OCI-LY7 (cell line): ENCODE measurements at regions not wholly inside any gene's neighbourhood (a gene's known extent, or its start where the extent isn't known, plus 50 kb on each side); places are given as distances from the start of the nearest gene placed in this dataset.

Source experiments
- BruUV-seq: library from RNA; stranded (reverse); fragments of 400-500 nt; replicated peaks from 2 replicates; lab custom pipeline; 2021; lab: Mats Ljungman, UMichigan
- CTCF ChIA-PET: fragments of 300-600 bp; sonication (Branson Sonifier 250); formaldehyde crosslinking; loops from one replicate; lab custom pipeline; 2022; ENCODE audit warnings: antibody characterized with exemption; ENCODE audit not compliant: unreplicated experiment; lab: Charles Lee
- POLR2A ChIA-PET: fragments of 300-600 bp; sonication (Branson Sonifier 250); formaldehyde crosslinking; loops from one replicate; lab custom pipeline; 2022; ENCODE audit warnings: antibody characterized with exemption; lab: Charles Lee
- DNase-seq: peaks from one replicate; pipeline ENCODE4 v3.0.0-alpha.2; 2015; ENCODE audit warnings: low spot score
- H2AFZ ChIP-seq: fragments of 200-600 bp; sonication (generic), shearing (Covaris generic); 2 replicates; pipeline ENCODE4 v1.6.1; 2014; ENCODE audit warnings: mild to moderate bottlenecking, antibody characterized with exemption, low read length, moderate library complexity
- H3K27ac ChIP-seq: fragments of 200-600 bp; sonication (generic); 2 replicates; pipeline ENCODE4 v1.5.1; 2014; ENCODE audit warnings: mixed run types, low read depth, mild to moderate bottlenecking, moderate library complexity, low read length, inconsistent platforms; ENCODE audit not compliant: poor library complexity, severe bottlenecking
- H3K36me3 ChIP-seq: fragments of 200-600 bp; sonication (generic); 2 replicates; pipeline ENCODE4 v1.6.1; 2014; ENCODE audit warnings: mild to moderate bottlenecking, antibody characterized with exemption, low read length, moderate library complexity, mixed read lengths; ENCODE audit not compliant: insufficient read depth
- H3K4me1 ChIP-seq: fragments of 200-600 bp; sonication (generic); 2 replicates; pipeline ENCODE4 v1.5.1; 2014; ENCODE audit warnings: mild to moderate bottlenecking, low read length; ENCODE audit not compliant: insufficient read depth, poor library complexity, severe bottlenecking
- H3K4me2 ChIP-seq: fragments of 200-600 bp; sonication (generic); 2 replicates; pipeline ENCODE4 v1.6.1; 2014; ENCODE audit warnings: mild to moderate bottlenecking, low read length
- H3K4me3 ChIP-seq: fragments of 200-600 bp; sonication (generic); 2 replicates; pipeline ENCODE4 v1.5.1; 2014; ENCODE audit warnings: mild to moderate bottlenecking, low read depth, low read length; ENCODE audit not compliant: poor library complexity, severe bottlenecking
- H3K79me2 ChIP-seq: fragments of 200-600 bp; sonication (generic); 2 replicates; pipeline ENCODE4 v1.6.1; 2016; ENCODE audit warnings: low read depth, mild to moderate bottlenecking, low read length, moderate library complexity, mixed read lengths; ENCODE audit not compliant: insufficient read depth
- H3K9me2 ChIP-seq: fragments of 200-600 bp; sonication (generic); 2 replicates; pipeline ENCODE4 v1.6.1; 2016; ENCODE audit warnings: mild to moderate bottlenecking, low read length, mixed read lengths; ENCODE audit not compliant: insufficient read depth
- H3K9me3 ChIP-seq: fragments of 200-600 bp; sonication (generic); 2 replicates; pipeline ENCODE4 v1.6.1; 2014; ENCODE audit warnings: mild to moderate bottlenecking, mixed run types, low read length, mixed read lengths
- H4K20me1 ChIP-seq: fragments of 200-600 bp; sonication (generic); 2 replicates; pipeline ENCODE4 v1.6.1; 2014; ENCODE audit warnings: mild to moderate bottlenecking, antibody characterized with exemption, low read length, moderate library complexity, mixed read lengths; ENCODE audit not compliant: insufficient read depth
- EZH2phosphoT487 ChIP-seq: fragments of 200-600 bp; sonication (generic); IDR thresholded peaks from 2 replicates; pipeline ENCODE4 v1.6.1; 2018; ENCODE audit warnings: low read depth, borderline replicate concordance, mild to moderate bottlenecking, mixed run types, antibody characterized with exemption, low read length, moderate library complexity, mixed read lengths
- intact Hi-C: fragments of 100-400 bp; cut with micrococcal nuclease; formaldehyde crosslinking; loops from one replicate; pipeline ENCODE4 v1.10.0; 2022; ENCODE audit not compliant: unreplicated experiment
- TF ChIP-seq, protein P1 (sequence below): fragments of 200-600 bp; sonication (generic); conservative IDR thresholded peaks from 2 replicates; pipeline ENCODE4 v1.5.1; 2014; ENCODE audit warnings: mild to moderate bottlenecking, antibody characterized with exemption, low read length, moderate library complexity, mixed read lengths

- intact Hi-C loops, result no loop called here
Observed at GRCh38 chr12:90037740-90038139, 329.1 kb upstream of the ATP2B1 start.

DNA sequence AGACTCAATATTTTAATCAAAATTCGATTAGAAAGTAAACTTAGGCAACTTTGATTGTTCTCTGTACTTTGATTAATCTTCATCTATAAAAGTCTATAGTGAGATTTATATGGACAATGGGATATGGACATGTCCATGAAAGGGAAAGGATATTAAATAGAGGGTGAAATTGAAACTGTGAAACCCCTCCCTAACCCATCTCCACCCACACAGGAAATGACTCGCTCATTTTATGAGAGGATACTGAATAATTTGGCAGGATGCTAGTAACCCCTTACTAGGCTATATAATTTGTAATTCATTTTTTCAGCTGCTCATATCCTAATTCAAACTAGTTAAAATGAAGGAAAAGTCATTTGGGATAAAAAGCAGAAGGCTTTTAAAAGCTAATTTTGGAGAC is 328.0 kb upstream of the ATP2B1 start:
- POLR2A ChIA-PET, result interaction anchor here (1.6 kb wide), 1 partner anchor 10 kb away, joined by 7 read pairs; no protein-coding TSS in a partner anchor

More at GRCh38 chr12:90037740-90038139, 329.1 kb upstream of the ATP2B1 start:
- Histone ChIP-seq H3K27ac (no peak overlapping the region), H3K4me1 (peaks cover 6% of the 10 kb centered on the region), H3K9me2 (no peaks in the 10 kb centered on the region), H3K36me3 (no peaks in the 10 kb centered on the region), H4K20me1 (no peaks in the 10 kb centered on the region), H2AFZ (no peak overlapping the region), H3K4me2 (no peak overlapping the region), H3K9me3 (no peaks in the 10 kb centered on the region), H3K79me2 (no peaks in the 10 kb centered on the region), H3K4me3 (no peak overlapping the region)
- no peak for DNase-seq
- TF ChIP-seq, protein P1, sequence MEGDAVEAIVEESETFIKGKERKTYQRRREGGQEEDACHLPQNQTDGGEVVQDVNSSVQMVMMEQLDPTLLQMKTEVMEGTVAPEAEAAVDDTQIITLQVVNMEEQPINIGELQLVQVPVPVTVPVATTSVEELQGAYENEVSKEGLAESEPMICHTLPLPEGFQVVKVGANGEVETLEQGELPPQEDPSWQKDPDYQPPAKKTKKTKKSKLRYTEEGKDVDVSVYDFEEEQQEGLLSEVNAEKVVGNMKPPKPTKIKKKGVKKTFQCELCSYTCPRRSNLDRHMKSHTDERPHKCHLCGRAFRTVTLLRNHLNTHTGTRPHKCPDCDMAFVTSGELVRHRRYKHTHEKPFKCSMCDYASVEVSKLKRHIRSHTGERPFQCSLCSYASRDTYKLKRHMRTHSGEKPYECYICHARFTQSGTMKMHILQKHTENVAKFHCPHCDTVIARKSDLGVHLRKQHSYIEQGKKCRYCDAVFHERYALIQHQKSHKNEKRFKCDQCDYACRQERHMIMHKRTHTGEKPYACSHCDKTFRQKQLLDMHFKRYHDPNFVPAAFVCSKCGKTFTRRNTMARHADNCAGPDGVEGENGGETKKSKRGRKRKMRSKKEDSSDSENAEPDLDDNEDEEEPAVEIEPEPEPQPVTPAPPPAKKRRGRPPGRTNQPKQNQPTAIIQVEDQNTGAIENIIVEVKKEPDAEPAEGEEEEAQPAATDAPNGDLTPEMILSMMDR, result no peak
- ChIA-PET POLR2A (interaction anchor here (0.6 to 1.7 kb wide), 4 partner anchors 20 to 1164 kb away, joined by 3 to 4 read pairs (median 3); no protein-coding TSS in a partner anchor), CTCF (no interaction called here)
- BruUV-seq, result no TSS peak

DNA sequence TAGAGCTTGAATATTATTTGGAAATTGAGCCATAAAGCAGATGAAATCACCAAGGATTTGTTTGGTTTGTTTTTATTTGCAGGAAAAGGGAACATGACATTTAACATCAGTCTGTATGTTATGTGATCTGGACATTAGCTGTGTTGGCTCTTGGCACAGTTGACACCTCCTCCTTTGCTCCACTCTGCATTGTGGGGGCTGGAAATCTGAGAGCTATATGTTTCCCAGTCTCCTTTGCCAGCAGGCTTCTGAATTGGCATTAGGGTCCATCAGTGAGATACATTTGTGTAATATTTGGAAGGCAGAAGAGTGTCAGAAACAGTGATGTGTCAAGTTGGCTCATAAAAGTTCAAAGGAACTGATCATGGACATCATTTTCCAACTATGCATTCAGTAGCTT is 322.1 kb upstream of the ATP2B1 start:
- no peak overlapping the region for H2AFZ ChIP-seq
- BruUV-seq, result no TSS peak
- no peak overlapping the region for H3K27ac ChIP-seq
- CTCF ChIA-PET, result no interaction called here
- POLR2A ChIA-PET, result interaction anchor here (2.2 to 3.7 kb wide), 2 partner anchors 10 to 38 kb away, joined by 7 to 23 read pairs; no protein-coding TSS in a partner anchor
- TF ChIP-seq EZH2phosphoT487, result no peak
- TF ChIP-seq, protein P1, result no peak
- DNase-seq, result no peak
- H3K79me2 ChIP-seq, result no peaks in the 10 kb centered on the region
- no peak overlapping the region for H3K4me3 ChIP-seq
- H3K4me1 ChIP-seq, result no peaks in the 10 kb centered on the region
- H3K4me2 ChIP-seq, result no peak overlapping the region
- no peaks in the 10 kb centered on the region for H3K9me2 ChIP-seq
- no peaks in the 10 kb centered on the region for H4K20me1 ChIP-seq
- H3K36me3 ChIP-seq, result no peaks in the 10 kb centered on the region
- no peaks in the 10 kb centered on the region for H3K9me3 ChIP-seq
- intact Hi-C loops, result no loop called here

More for the DNA sequence above, 328.0 kb upstream of the ATP2B1 start:
- H3K9me2 ChIP-seq, result no peaks in the 10 kb centered on the region
- intact Hi-C loops, result no loop called here
- TF ChIP-seq EZH2phosphoT487, result no peak
- TF ChIP-seq, protein P1, result no peak
- no peaks in the 10 kb centered on the region for H3K9me3 ChIP-seq
- no peak for DNase-seq
- H3K4me2 ChIP-seq, result no peak overlapping the region
- H3K4me3 ChIP-seq, result no peak overlapping the region
- no peaks in the 10 kb centered on the region for H4K20me1 ChIP-seq
- H2AFZ ChIP-seq, result no peak overlapping the region
- no peak overlapping the region for H3K27ac ChIP-seq
- no peaks in the 10 kb centered on the region for H3K79me2 ChIP-seq
- CTCF ChIA-PET, result no interaction called here
- BruUV-seq, result no TSS peak
- H3K36me3 ChIP-seq, result no peaks in the 10 kb centered on the region
- peaks cover 6% of the 10 kb centered on the region for H3K4me1 ChIP-seq
